ENCODE measurements at regions not wholly inside any gene's neighbourhood (a gene's known extent, or its start where the extent isn't known, plus 50 kb on each side); places are given as distances from the start of the nearest gene placed in this dataset.

DNA sequence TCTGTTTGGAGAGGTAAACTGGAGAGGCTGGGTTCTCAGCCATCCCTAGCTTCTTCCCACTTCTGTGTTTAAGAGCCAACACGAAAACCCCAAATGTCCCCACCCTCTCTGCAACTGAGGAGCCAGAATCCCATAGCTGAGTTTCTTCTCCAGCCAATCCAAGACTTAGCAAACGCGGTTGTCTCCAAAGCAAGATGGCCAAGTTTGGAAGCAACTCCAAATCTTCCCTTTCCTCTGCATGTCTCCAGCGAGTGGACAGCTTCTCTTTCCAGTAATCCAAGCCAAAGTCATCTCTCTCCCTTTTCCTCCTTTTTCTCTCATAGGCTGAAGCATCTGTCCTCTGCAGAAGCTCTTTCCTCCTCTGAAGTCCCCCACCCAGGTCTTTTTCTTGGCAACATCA, 539.2 kb downstream of the MIAT start:
- no peak overlapping the region for H2BK20ac ChIP-seq (ENCODE audit: low read depth, low read length, poor library complexity, severe bottlenecking)
- no peak overlapping the region for H3K4ac ChIP-seq (ENCODE audit: low read depth, low read length)
- no peak overlapping the region for H3K18ac ChIP-seq (ENCODE audit: insufficient read length, low read depth, low read length)
- H3K9ac ChIP-seq (ENCODE audit: extremely low read depth, insufficient read length, low read length), result no peak overlapping the region
- no peak overlapping the region for H4K5ac ChIP-seq (ENCODE audit: insufficient read length, low read depth, low read length)
- peaks cover 0 to 3% (median under 1%) of the 10 kb centered on the region in 3 experiments; a peak in 4 of 7 replicates for H3K36me3 Mint-ChIP-seq (ENCODE audit: insufficient read depth in 1 of 3, low read depth in 3 of 3)
- no peak overlapping the region for H4K8ac ChIP-seq (replicated peaks; ENCODE audit: insufficient read length, low read depth, low read length)
- peaks cover 24% of the 10 kb centered on the region for H3K27me3 Mint-ChIP-seq (ENCODE audit: low read depth)
- H3K56ac ChIP-seq (ENCODE audit: insufficient read length, low read depth, low read length), result no peak overlapping the region
- H4K20me1 ChIP-seq (ENCODE audit: control insufficient read depth, insufficient read depth, insufficient read length), result no peaks in the 10 kb centered on the region
- no peaks in the 10 kb centered on the region for H3K23me2 ChIP-seq (ENCODE audit: insufficient read length, low read depth, low read length, poor library complexity, severe bottlenecking)
- TF ChIP-seq, protein P1, sequence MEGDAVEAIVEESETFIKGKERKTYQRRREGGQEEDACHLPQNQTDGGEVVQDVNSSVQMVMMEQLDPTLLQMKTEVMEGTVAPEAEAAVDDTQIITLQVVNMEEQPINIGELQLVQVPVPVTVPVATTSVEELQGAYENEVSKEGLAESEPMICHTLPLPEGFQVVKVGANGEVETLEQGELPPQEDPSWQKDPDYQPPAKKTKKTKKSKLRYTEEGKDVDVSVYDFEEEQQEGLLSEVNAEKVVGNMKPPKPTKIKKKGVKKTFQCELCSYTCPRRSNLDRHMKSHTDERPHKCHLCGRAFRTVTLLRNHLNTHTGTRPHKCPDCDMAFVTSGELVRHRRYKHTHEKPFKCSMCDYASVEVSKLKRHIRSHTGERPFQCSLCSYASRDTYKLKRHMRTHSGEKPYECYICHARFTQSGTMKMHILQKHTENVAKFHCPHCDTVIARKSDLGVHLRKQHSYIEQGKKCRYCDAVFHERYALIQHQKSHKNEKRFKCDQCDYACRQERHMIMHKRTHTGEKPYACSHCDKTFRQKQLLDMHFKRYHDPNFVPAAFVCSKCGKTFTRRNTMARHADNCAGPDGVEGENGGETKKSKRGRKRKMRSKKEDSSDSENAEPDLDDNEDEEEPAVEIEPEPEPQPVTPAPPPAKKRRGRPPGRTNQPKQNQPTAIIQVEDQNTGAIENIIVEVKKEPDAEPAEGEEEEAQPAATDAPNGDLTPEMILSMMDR (conservative IDR thresholded peaks at IDR 0.05), result no peak
- no peak overlapping the region for H2AK5ac ChIP-seq (ENCODE audit: insufficient read length, low read length)
- H3K4me2 ChIP-seq (ENCODE audit: insufficient read depth, insufficient read length, low read length), result no peak overlapping the region
- H3K79me1 ChIP-seq (ENCODE audit: insufficient read depth, low read depth, low read length, poor library complexity, severe bottlenecking), result no peaks in the 10 kb centered on the region
- no peak overlapping the region for H3K4me3 Mint-ChIP-seq
- WGBS (ENCODE audit: extremely low coverage, insufficient read length, low lambda C conversion rate), result no CpG with 5 or more reads among the region's 4 CpGs
- DNase-seq, result no peak
- H3K9me3 Mint-ChIP-seq, result peaks cover under 1 to 3% of the 10 kb centered on the region in 2 experiments; a peak in 4 of 5 replicates
- H3T11ph ChIP-seq (ENCODE audit: low read length), result no peak overlapping the region
- H3K79me2 ChIP-seq (ENCODE audit: insufficient read depth, low read length), result no peaks in the 10 kb centered on the region
- H2BK5ac ChIP-seq (ENCODE audit: insufficient read length, low read length), result no peak overlapping the region
- H3K14ac ChIP-seq (ENCODE audit: insufficient read depth, low read length), result no peak overlapping the region
- H3K27ac ChIP-seq (ENCODE audit: insufficient read length, low read depth, low read length), result no peak overlapping the region
- H3K23ac ChIP-seq (ENCODE audit: insufficient read length, low read depth, low read length), result no peak overlapping the region
- H3K27ac Mint-ChIP-seq, result no peak overlapping the region
- H2AFZ ChIP-seq (ENCODE audit: low read length), result no peak overlapping the region
- no peaks in the 10 kb centered on the region for H3K9me3 ChIP-seq (ENCODE audit: control insufficient read depth, low read depth, low read length)
- peaks cover 5 to 9% of the 10 kb centered on the region in 2 experiments for H3K4me1 Mint-ChIP-seq
- no peaks in the 10 kb centered on the region for H3K27me3 ChIP-seq (ENCODE audit: insufficient read depth, low read length)
- H3K4me1 ChIP-seq (ENCODE audit: insufficient read depth, low read length), result no peaks in the 10 kb centered on the region
- H2BK12ac ChIP-seq (ENCODE audit: insufficient read length, low read depth, low read length), result no peak overlapping the region
- no peak overlapping the region for H2BK120ac ChIP-seq (ENCODE audit: low read depth, low read length, poor library complexity, severe bottlenecking)
- H2BK15ac ChIP-seq (ENCODE audit: low read depth, low read length), result no peak overlapping the region
- no peak overlapping the region for H4K91ac ChIP-seq (ENCODE audit: insufficient read length, low read depth, low read length)
